K562 (cell line): ENCODE measurements at regions not wholly inside any gene's neighbourhood (a gene's known extent, or its start where the extent isn't known, plus 50 kb on each side); places are given as distances from the start of the nearest gene placed in this dataset.
A peak's percentile ranks its signal among the peaks of the same experiment; 100 is the strongest.

Source experiments
- ASH1L ChIP-seq: fragments of 450-650 bp; IDR thresholded peaks from 2 replicates; pipeline ENCODE4 v1.6.1; 2018; ENCODE audit warnings: borderline replicate concordance, mild to moderate bottlenecking, low read depth; ENCODE audit not compliant: partially characterized antibody
- ETS2 ChIP-seq: IDR thresholded peaks from 2 replicates; pipeline ENCODE4 v1.6.1; 2016; ENCODE audit warnings: borderline replicate concordance, missing genetic modification characterization, mild to moderate bottlenecking, moderate library complexity, missing compliant biosample characterization; ENCODE audit not compliant: poor library complexity, severe bottlenecking
- GABPB2 ChIP-seq: fragments of 250-450 bp; sonication (Bioruptor Pico); conservative IDR thresholded peaks from 2 replicates; pipeline ENCODE4 v1.5.1; 2021; ENCODE audit warnings: mild to moderate bottlenecking
- GTF2E2 ChIP-seq: fragments of 200-800 bp; sonication (Bioruptor generic); IDR thresholded peaks from 2 replicates; pipeline ENCODE4 v1.6.1; 2016; ENCODE audit warnings: missing genetic modification characterization, missing compliant biosample characterization
- MITF ChIP-seq: IDR thresholded peaks from 2 replicates; pipeline ENCODE4 v1.6.1; 2014; ENCODE audit warnings: antibody characterized with exemption
- NR0B1 ChIP-seq: fragments of 450-650 bp; IDR thresholded peaks from one replicate; pipeline ENCODE4 v1.6.1; 2018; ENCODE audit warnings: mild to moderate bottlenecking, moderate library complexity; ENCODE audit not compliant: partially characterized antibody
- NUFIP1 ChIP-seq: fragments of 450-650 bp; IDR thresholded peaks from 2 replicates; pipeline ENCODE4 v1.6.1; 2018; ENCODE audit not compliant: partially characterized antibody
- PHTF2 ChIP-seq: fragments of 250-450 bp; sonication (Bioruptor Pico); IDR thresholded peaks from 2 replicates; pipeline ENCODE4 v1.5.0; 2021; ENCODE audit warnings: mild to moderate bottlenecking
- POLR2H ChIP-seq: IDR thresholded peaks from 2 replicates; pipeline ENCODE4 v1.6.1; 2016; ENCODE audit warnings: missing genetic modification characterization, low read depth, mild to moderate bottlenecking, control low read depth, missing compliant biosample characterization, moderate library complexity
- SAFB ChIP-seq: fragments of 200-400 bp; formaldehyde crosslinking; IDR thresholded peaks from 2 replicates; pipeline ENCODE4 v1.6.1; 2017; ENCODE audit warnings: low read depth, low read length, borderline replicate concordance
- SMARCE1 ChIP-seq: fragments of 450-650 bp; IDR thresholded peaks from 2 replicates; pipeline ENCODE4 v1.7.1; 2016; ENCODE audit warnings: mild to moderate bottlenecking
- TCF7L2 ChIP-seq: fragments of 150-350 bp; IDR thresholded peaks from 2 replicates; pipeline ENCODE4 v1.6.1; 2016; ENCODE audit warnings: low read depth, mild to moderate bottlenecking, low read length, moderate library complexity
- TRIM28 ChIP-seq: fragments of 450-650 bp; IDR thresholded peaks from 2 replicates; pipeline ENCODE4 v1.6.1; 2017
- ZBTB11 ChIP-seq, 3 experiments: fragments of 200-800 bp in 1 of 3; fragments of 250-450 bp in 1 of 3; fragments of 450-650 bp in 1 of 3; sonication (Bioruptor Pico) in 1 of 3; sonication (Bioruptor generic) in 1 of 3; formaldehyde crosslinking in 1 of 3; IDR thresholded peaks; 2 replicates each; pipeline versions ENCODE4 v1.6.1 to v1.8.0; 2016 to 2022; ENCODE audit warnings: mild to moderate bottlenecking in 2 of 3, missing genetic modification characterization in 2 of 3, missing compliant biosample characterization in 1 of 3, moderate library complexity in 1 of 3
- ZNF354B ChIP-seq: fragments of 250-450 bp; sonication (Bioruptor Pico); IDR thresholded peaks from 2 replicates; pipeline ENCODE4 v1.4.0; 2020
- ZNF79 ChIP-seq: fragments of 250-450 bp; sonication (Bioruptor Pico); IDR thresholded peaks from 2 replicates; pipeline ENCODE4 v1.4.0; 2020; ENCODE audit warnings: low read depth, mild to moderate bottlenecking, moderate library complexity
- ZSCAN29 ChIP-seq: fragments of 450-650 bp; IDR thresholded peaks from 2 replicates; pipeline ENCODE4 v1.6.1; 2017
- TF ChIP-seq, protein P1 (sequence below): sonication (generic); formaldehyde crosslinking; IDR thresholded peaks from 2 replicates; pipeline ENCODE4 v1.9.0; 2022; ENCODE audit warnings: mild to moderate bottlenecking, missing genetic modification reagents
- TF ChIP-seq, protein P2 (sequence below): fragments of 250-450 bp; sonication (Bioruptor Pico); IDR thresholded peaks from 2 replicates; pipeline ENCODE4 v1.4.0; 2020; ENCODE audit warnings: mild to moderate bottlenecking, moderate library complexity, borderline replicate concordance

GRCh38 chr3:167941234-167941995 lies 154.3 kb downstream of the GOLIM4 start (continued):
- TF ChIP-seq, protein P1, sequence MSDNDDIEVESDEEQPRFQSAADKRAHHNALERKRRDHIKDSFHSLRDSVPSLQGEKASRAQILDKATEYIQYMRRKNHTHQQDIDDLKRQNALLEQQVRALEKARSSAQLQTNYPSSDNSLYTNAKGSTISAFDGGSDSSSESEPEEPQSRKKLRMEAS (CRISPR knock-in tag), result no peak
- TF ChIP-seq NR0B1 (no peak), ZBTB11 (CRISPR knock-in tag; IDR thresholded peaks at IDR 0.05) (peak in 1 of 3 experiments; percentile 78; a peak in 2 of 6 replicates), POLR2H (tag) (no peak), SMARCE1 (peak; percentile 80; the same call in 1 of the 2 replicates), ZNF354B (no peak), TRIM28 (no peak), NUFIP1 (no peak), ASH1L (no peak), ZSCAN29 (no peak), ETS2 (no peak), PHTF2 (CRISPR knock-in tag) (no peak), GABPB2 (no peak), ZNF79 (CRISPR knock-in tag) (no peak), SAFB (no peak), MITF (peak; percentile 84; the same call in 1 of the 2 replicates), GTF2E2 (no peak), TCF7L2 (no peak)
- TF ChIP-seq, protein P2, sequence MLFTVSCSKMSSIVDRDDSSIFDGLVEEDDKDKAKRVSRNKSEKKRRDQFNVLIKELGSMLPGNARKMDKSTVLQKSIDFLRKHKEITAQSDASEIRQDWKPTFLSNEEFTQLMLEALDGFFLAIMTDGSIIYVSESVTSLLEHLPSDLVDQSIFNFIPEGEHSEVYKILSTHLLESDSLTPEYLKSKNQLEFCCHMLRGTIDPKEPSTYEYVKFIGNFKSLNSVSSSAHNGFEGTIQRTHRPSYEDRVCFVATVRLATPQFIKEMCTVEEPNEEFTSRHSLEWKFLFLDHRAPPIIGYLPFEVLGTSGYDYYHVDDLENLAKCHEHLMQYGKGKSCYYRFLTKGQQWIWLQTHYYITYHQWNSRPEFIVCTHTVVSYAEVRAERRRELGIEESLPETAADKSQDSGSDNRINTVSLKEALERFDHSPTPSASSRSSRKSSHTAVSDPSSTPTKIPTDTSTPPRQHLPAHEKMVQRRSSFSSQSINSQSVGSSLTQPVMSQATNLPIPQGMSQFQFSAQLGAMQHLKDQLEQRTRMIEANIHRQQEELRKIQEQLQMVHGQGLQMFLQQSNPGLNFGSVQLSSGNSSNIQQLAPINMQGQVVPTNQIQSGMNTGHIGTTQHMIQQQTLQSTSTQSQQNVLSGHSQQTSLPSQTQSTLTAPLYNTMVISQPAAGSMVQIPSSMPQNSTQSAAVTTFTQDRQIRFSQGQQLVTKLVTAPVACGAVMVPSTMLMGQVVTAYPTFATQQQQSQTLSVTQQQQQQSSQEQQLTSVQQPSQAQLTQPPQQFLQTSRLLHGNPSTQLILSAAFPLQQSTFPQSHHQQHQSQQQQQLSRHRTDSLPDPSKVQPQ (CRISPR knock-in tag), result no peak
